SK-N-MC (cell line): ENCODE measurements at regions not wholly inside any gene's neighbourhood (a gene's known extent, or its start where the extent isn't known, plus 50 kb on each side); places are given as distances from the start of the nearest gene placed in this dataset.

Source experiments
- DNase-seq: peaks from one replicate; pipeline ENCODE4 v3.0.0-alpha.2; 2011; ENCODE audit warnings: low read depth, low spot score
- H3K27ac ChIP-seq: fragments of 200-600 bp; sonication (generic); 2 replicates; pipeline ENCODE4 v1.5.1; 2016; ENCODE audit warnings: mixed run types
- H3K36me3 ChIP-seq: fragments of 200-600 bp; sonication (generic); 2 replicates; pipeline ENCODE4 v1.6.1; 2017; ENCODE audit warnings: antibody characterized with exemption, low read length, mixed read lengths; ENCODE audit not compliant: insufficient read depth
- H3K4me3 ChIP-seq: fragments of 200-600 bp; sonication (generic); 2 replicates; pipeline ENCODE4 v1.5.1; 2016
- H3K9ac ChIP-seq: fragments of 200-600 bp; sonication (generic); 2 replicates; pipeline ENCODE4 v1.8.0; 2017; ENCODE audit warnings: mixed run types, mixed read lengths; ENCODE audit not compliant: insufficient read length
- H3K9me3 ChIP-seq: fragments of 200-600 bp; sonication (generic); 2 replicates; pipeline ENCODE4 v1.6.1; 2017; ENCODE audit warnings: low read depth, mild to moderate bottlenecking, antibody characterized with exemption, low read length, moderate library complexity, mixed read lengths
- EZH2 ChIP-seq: fragments of 200-600 bp; sonication (generic); IDR thresholded peaks from one replicate; pipeline ENCODE4 v1.6.1; 2017; ENCODE audit warnings: antibody characterized with exemption
- FOXP2 ChIP-seq: optimal IDR thresholded peaks from 2 replicates; pipeline ENCODE3; 2011; ENCODE audit warnings: mild to moderate bottlenecking, moderate library complexity; ENCODE audit not compliant: insufficient read depth; ENCODE audit errors: extremely low read length, control extremely low read depth
- POLR2AphosphoS5 ChIP-seq: IDR thresholded peaks from 2 replicates; pipeline ENCODE4 v1.6.1; 2012; ENCODE audit warnings: mild to moderate bottlenecking, low read depth, low read length, borderline replicate concordance

DNA sequence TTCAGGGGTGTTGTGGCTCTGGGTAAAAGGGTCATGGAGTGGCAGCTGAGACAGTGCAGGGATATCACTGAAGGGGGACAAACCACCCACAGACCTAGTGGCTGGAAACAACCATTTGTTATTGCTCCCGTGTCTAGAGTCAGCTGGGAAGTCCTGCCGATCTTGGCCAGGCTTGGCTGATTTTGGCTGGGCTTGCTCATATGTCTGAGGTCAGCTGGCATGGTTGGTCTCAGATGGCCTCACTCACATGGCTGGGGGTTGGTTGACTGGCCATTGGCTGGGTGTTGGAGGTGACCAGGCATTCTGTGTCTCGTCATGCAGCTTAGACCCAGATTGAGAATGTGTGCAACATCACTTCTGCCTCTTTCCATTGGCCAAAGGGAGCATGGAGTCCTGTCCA is 203.8 kb upstream of the POU3F1 start:
- no peak for TF ChIP-seq POLR2AphosphoS5
- TF ChIP-seq EZH2 = no peak
- TF ChIP-seq FOXP2 = no peak
- DNase-seq = no peak
- Histone ChIP-seq H3K27ac (no peak overlapping the region), H3K9ac (no peak overlapping the region), H3K4me3 (no peak overlapping the region), H3K36me3 (no peaks in the 10 kb centered on the region), H3K9me3 (no peaks in the 10 kb centered on the region)

GRCh38 chr1:38249001-38249400 is 202.4 kb upstream of the POU3F1 start:
- Histone ChIP-seq H3K27ac (no peak overlapping the region), H3K36me3 (no peaks in the 10 kb centered on the region), H3K9ac (no peak overlapping the region), H3K4me3 (no peak overlapping the region), H3K9me3 (no peaks in the 10 kb centered on the region)
- TF ChIP-seq FOXP2 (no peak), POLR2AphosphoS5 (no peak), EZH2 (no peak)
- no peak for DNase-seq

GRCh38 chr1:38246955-38247952 is 200.7 kb upstream of the POU3F1 start:
- no peak for DNase-seq
- H3K36me3 ChIP-seq = no peaks in the 10 kb centered on the region
- H3K4me3 ChIP-seq = no peak overlapping the region
- no peaks in the 10 kb centered on the region for H3K9me3 ChIP-seq
- H3K9ac ChIP-seq = no peak overlapping the region
- TF ChIP-seq EZH2 = no peak
- no peak for TF ChIP-seq POLR2AphosphoS5
- TF ChIP-seq FOXP2 = no peak
- no peak overlapping the region for H3K27ac ChIP-seq

GRCh38 chr1:38244218-38244845 is 197.7 kb upstream of the POU3F1 start:
- no peak overlapping the region for H3K9ac ChIP-seq
- no peaks in the 10 kb centered on the region for H3K9me3 ChIP-seq
- H3K36me3 ChIP-seq = no peaks in the 10 kb centered on the region
- H3K4me3 ChIP-seq = no peak overlapping the region
- TF ChIP-seq EZH2 (no peak), POLR2AphosphoS5 (no peak), FOXP2 (no peak)
- DNase-seq = no peak
- no peak overlapping the region for H3K27ac ChIP-seq

DNA sequence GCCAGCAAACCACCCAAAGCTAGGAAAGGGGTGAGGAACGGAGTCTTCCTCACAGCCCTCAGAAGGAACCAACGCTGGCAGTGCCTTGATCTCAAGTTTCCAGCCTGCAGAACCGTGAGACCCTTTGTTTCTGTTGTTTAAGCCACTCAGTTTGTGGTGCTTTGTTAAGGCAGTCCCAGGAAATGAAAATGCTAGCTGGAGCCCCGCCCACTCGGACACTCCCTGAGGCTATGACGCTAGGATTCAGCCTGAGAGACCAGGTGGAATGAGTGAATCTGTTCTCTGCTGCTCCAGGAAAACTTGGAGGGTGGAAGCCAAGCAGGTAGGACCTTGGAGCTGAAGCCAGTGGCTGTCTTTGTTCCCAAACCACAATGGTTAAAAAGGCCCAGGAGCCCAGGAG is 196.5 kb upstream of the POU3F1 start:
- H3K36me3 ChIP-seq = no peaks in the 10 kb centered on the region
- H3K9me3 ChIP-seq = no peaks in the 10 kb centered on the region
- no peak for TF ChIP-seq FOXP2
- TF ChIP-seq POLR2AphosphoS5 = no peak
- no peak for TF ChIP-seq EZH2
- H3K9ac ChIP-seq = no peak overlapping the region
- no peak overlapping the region for H3K4me3 ChIP-seq
- no peak for DNase-seq
- no peak overlapping the region for H3K27ac ChIP-seq

- Histone ChIP-seq H3K27ac (no peak overlapping the region), H3K4me3 (no peak overlapping the region), H3K9ac (no peak overlapping the region), H3K9me3 (no peaks in the 10 kb centered on the region), H3K36me3 (no peaks in the 10 kb centered on the region)
- DNase-seq = no peak
- TF ChIP-seq POLR2AphosphoS5 (no peak), FOXP2 (no peak), EZH2 (no peak)
Observed at GRCh38 chr1:38242506-38242905, 195.9 kb upstream of the POU3F1 start.

GRCh38 chr1:38241594-38242334 is 195.2 kb upstream of the POU3F1 start:
- no peak for DNase-seq
- H3K27ac ChIP-seq = no peak overlapping the region
- no peaks in the 10 kb centered on the region for H3K36me3 ChIP-seq
- H3K9me3 ChIP-seq = no peaks in the 10 kb centered on the region
- no peak for TF ChIP-seq FOXP2
- no peak for TF ChIP-seq EZH2
- TF ChIP-seq POLR2AphosphoS5 = no peak
- H3K4me3 ChIP-seq = no peak overlapping the region
- no peak overlapping the region for H3K9ac ChIP-seq

DNA sequence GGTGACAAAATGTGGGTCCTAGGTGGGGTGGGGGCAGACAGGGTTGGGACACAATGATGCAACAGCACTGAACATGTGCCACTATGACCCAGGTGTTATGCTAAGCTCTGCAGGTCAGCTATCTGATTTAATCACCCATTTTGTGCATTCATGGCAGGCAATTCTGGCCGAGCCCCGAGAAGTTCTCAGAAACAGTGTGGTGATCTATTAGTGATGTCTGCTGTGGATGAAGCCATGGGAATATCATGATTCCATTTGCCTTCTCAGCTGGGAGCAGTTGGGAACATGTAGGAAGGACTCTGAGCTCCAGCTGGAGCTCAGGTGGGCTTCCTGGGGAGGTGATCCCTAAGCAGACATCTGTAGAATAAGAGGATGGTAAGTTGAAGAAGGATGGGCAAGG is 194.0 kb upstream of the POU3F1 start:
- TF ChIP-seq POLR2AphosphoS5 = no peak
- no peak for TF ChIP-seq EZH2
- TF ChIP-seq FOXP2 = no peak
- Histone ChIP-seq H3K9me3 (no peaks in the 10 kb centered on the region), H3K4me3 (no peak overlapping the region), H3K36me3 (no peaks in the 10 kb centered on the region), H3K9ac (no peak overlapping the region), H3K27ac (no peak overlapping the region)
- DNase-seq = no peak
